HG03469 (cell line): ENCODE measurements at regions not wholly inside any gene's neighbourhood (a gene's known extent, or its start where the extent isn't known, plus 50 kb on each side); places are given as distances from the start of the nearest gene placed in this dataset.
"Not testable (repeated sequence)": the region's sequence is repeated elsewhere in the genome, so short reads cannot be mapped to it uniquely, and the experiment has no call there.

Source experiments
- ATAC-seq: cut with Tn5 transposase; IDR thresholded peaks from one replicate; pipeline ENCODE4 v1.9.1; 2021; ENCODE audit warnings: mild to moderate bottlenecking, moderate library complexity, moderate number of reproducible peaks; ENCODE audit not compliant: unreplicated experiment

- not testable (repeated sequence) for ATAC-seq
Measured at GRCh38 chr11:25488176-25488575, 843.8 kb upstream of the ANO3 start.

GRCh38 chr11:25501426-25501825 is 830.5 kb upstream of the ANO3 start:
- ATAC-seq: not testable (repeated sequence)

DNA sequence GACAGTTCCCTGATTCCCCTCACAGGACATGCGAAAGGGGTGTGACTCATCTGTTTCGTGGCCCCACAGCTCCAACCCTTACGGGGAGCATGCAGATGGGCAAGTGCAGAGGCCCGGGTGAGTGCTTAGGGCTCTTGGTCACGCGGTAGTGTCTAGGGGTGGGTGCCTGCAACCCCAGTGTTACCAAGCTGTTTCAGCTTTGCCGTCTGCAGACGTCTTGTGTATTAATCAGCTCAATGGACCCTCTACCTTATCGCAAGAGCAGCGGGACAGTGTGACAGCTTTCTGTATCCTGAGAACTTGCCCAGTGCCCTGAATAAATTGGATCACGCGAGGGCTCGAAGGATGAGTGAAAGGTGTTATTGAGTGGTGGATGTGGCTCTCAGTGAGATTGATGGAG is 816.4 kb upstream of the ANO3 start:
- no peak for ATAC-seq

DNA sequence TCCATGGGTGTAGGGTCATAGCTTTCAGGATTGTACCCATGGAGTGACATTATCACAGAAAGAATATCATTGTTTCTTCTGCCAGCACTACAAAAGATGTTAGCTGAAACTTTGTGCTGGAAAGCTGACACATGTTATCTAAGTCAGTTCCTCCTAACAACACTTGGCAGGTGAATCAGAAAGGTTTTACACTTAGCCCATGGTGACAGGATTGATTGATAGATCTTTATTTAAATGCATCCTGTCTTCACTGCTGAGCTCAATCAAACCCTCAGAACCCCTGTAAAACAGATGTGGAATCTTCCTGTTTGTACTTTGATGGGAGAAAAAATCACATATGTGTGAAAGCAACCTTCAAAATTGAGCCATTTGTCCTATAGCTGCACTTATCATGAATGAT is 811.5 kb upstream of the ANO3 start:
- ATAC-seq: no peak

DNA sequence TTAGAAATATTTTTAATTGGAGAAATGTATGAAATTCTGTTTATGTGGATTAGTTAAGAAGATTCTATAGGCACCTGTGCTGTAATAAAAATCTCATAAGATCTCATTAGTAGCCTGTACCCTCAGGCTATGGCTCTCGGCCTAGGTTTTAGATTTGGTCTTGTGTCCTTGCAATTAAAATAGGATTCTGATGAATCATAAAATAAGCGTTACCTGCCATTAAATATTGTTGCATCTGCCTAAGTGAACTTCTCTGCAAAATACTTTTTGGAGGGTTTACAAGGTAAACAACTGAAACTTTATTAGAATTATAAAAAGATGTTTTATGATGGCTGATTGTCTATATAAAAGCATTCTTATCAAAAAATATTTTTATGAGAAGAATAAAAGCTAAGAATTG is 804.1 kb upstream of the ANO3 start:
- ATAC-seq: no peak

DNA sequence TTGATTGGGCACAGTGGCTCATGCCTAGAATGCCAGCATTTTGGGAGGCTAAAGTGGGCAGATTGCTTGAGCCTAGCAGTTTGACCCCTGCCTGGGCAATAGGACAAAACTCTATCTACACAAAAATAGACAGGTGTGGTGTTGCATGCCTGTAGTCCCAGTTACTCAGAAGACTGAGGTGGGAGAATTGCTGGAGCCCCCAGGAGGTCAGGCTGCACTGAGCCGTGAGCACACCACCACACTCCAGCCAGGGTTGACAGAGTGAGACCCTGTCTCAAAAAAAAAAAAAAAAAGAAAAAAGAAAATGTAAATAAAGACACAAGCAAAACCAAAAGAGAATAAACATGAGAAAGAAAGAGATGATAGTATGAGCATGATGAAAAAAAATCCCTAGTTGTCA is 802.4 kb upstream of the ANO3 start:
- no peak for ATAC-seq

DNA sequence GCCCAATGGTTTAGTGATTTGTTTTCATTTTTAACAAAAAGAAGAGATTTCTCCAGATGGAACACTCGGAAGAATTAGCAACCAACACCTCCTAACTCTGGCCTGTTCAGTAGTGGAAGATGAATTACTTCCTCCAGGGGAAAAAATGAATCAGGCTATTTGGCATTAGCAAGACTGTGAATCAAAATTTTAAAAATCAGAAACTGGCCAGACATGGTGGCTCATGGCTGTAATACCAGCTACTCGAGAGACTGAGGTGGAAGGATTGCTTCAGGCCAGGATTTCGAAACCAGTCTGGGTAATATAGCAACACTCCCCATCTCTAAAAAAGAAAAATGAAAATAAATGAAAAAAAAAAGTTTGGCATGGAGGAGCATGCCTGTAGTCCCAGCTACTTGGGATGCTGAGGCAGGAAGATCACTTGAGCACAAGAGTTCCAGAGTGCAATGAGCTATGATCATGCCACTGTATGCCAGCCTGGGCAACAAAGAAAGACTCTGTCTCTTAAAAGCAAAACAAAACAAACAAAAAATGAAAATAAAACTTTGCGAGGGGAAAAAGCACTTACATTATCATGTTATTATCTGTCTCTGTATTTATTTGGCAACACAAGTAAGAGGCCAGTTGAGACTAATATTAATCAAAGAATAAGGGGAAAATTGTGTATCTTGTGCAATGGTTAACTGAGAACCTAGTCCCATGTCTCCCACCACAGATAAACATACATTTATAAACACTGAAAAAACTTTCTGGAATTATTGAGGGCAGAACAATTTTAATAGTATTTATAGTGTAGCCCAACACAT is 796.3 kb upstream of the ANO3 start:
- no peak for ATAC-seq

GRCh38 chr11:25536289-25536688 is 795.6 kb upstream of the ANO3 start:
- no peak for ATAC-seq

DNA sequence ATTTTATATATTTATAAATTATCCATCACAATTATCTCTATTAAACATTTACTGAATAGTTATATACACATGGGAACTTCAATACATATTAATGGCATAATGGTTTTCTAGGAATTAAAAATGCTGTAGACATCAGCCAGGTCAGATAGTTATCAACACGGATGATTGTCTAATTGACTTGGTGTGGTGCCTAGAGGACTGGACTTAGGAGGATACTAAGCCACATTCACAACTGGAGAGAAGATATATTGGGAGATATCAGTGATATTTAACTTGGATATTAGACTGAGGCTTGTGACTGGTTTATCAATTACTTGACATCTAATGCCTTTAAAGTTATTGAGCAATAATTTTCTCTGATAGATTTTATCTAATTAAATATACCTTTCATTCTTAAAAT is 794.5 kb upstream of the ANO3 start:
- ATAC-seq: no peak

GRCh38 chr11:25547292-25547691 is 784.6 kb upstream of the ANO3 start:
- no peak for ATAC-seq

DNA sequence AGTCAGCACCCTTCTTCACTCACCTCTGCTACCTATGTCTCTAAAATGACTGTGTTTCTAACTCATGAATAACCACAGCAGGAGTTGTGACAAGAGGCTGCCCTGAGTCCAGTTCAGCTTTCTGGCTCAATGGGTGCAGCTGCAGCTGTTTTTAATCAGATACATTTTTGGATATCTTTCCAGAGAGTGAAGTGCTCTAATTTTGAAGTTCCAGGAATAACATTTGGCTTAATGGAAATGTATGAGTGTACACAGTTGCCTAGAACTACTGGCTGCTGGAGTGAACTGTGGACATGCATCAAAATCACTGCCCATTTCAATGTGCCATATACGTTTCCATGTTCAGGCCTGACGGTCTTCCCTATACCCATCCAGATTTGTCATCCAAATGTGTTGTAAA is 769.5 kb upstream of the ANO3 start:
- ATAC-seq: no peak

GRCh38 chr11:25565846-25566245 is 766.1 kb upstream of the ANO3 start:
- ATAC-seq: no peak

- ATAC-seq: no peak
Measured at GRCh38 chr11:25566298-25567200, 765.4 kb upstream of the ANO3 start.

DNA sequence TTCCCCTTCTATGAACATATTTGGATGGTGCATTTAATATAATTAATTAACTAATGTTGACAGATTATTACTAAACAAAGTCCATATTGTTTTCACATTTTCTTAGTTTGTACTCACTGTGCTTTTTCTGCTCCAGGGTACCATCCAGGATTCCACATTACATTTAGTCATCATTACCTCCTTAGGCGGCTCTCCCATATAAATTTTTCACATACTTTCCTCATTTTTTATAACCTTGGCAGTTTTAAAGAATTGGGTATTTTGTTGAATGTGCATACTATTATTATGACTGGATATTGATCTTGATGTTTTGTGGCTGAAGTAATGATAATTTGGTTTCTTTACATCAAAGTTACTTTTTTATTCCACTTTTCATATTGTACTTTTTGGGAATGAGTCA is 755.6 kb upstream of the ANO3 start:
- ATAC-seq: no peak

DNA sequence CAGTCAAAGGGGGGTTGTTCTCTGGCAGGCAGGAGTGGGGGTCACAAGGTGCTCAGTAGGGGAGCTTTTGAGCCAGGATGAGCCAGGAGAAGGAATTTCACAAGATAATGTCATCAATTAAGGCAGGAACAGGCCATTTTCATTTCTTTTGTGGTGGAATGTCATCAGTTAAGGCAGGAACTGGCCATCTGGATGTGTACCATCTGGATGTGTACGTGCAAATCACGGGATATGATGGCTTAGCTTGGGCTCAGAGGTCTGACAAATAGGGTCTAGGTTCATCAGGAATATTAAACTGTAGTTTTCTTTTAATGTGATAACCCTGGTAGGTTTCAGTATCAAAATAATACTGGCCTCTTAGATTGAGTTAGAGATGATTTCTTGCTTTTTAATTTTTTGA is 752.4 kb upstream of the ANO3 start:
- not testable (repeated sequence) for ATAC-seq

- no peak for ATAC-seq
Measured at GRCh38 chr11:25583596-25583995, 748.3 kb upstream of the ANO3 start.

DNA sequence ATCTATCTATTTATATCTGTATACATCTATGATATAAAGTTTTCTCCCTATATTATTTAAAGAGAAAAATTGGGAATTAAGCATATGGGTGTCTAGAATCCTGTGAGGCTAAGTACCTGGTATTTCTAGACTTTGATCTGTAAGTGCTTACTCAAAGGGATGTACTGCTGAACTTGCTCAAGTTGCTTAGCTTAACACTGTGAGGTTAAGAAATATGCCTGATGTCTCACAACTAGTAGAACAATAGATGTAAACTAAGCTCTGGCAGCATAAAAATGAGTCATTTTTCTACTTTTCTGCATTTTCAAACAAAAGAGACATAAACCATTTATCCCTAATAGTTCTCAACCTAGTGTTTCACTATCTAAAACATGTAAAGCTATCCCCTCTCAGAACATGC is 744.4 kb upstream of the ANO3 start:
- no peak for ATAC-seq

DNA sequence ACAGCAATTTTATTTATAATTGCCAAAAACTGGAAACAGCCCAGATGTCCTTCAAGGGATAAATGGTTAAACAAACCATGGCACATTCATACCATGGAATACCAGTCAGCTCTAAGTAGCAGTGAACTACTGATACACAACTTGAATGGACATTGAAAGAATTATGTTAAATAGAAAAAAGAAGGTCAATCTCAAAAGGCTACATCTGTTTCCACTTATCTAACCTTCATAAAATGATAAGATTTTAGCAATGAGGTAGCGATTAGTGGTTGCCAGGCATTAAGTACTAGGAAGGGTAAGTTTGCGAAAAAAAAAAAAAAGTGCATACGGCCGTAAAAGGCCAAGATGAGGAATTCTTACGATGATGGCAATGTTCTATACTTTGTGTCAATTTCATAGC is 738.7 kb upstream of the ANO3 start:
- no peak for ATAC-seq

DNA sequence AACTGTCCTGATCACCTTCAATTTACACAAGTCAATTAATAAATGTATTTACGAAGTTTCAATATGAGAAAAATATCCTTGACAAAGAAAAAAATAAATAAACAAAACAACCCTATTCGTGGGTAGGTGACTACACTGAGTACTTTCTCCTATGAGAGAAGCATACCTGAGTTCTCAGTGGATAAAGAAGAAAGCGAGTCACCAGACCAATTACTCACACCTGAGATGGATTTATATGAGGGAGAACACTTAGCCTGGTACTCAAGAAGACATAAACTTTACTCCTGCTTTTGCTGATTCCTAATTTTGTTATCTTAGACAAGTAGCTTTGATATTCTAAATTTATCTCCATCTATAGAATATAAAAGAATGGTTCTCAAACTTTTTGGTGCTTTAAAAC is 735.2 kb upstream of the ANO3 start:
- no peak for ATAC-seq

DNA sequence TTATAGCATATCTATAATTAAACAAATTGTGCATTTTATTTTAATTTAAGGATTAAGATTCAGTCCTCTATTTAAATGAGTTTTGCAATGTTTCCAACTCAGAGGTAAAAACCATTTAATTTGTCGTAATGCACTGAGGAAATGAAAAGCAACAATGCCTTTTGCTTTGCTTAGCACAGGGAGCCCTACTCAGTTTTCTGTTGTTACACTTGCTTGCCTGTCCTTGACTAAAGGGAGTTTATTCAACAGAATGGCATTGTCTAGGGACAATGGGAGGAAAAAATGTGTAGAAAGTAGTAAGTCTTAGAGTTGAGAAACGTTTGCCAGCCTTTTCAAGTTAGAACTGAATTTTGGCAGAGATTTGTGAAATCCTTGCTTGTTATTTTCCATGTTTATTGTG is 734.2 kb upstream of the ANO3 start:
- ATAC-seq: no peak

- no peak for ATAC-seq
Measured at GRCh38 chr11:25602149-25602548, 729.8 kb upstream of the ANO3 start.

- no peak for ATAC-seq
Measured at GRCh38 chr11:25602959-25603358, 729.0 kb upstream of the ANO3 start.
